Medulla oblongata (tissue), 1 donor: ENCODE measurements at regions not wholly inside any gene's neighbourhood (a gene's known extent, or its start where the extent isn't known, plus 50 kb on each side); places are given as distances from the start of the nearest gene placed in this dataset.

Source experiments
- DNase-seq: peaks from one replicate; pipeline ENCODE4 v3.0.0-alpha.2; 2015; ENCODE audit errors: extremely low spot score

DNA sequence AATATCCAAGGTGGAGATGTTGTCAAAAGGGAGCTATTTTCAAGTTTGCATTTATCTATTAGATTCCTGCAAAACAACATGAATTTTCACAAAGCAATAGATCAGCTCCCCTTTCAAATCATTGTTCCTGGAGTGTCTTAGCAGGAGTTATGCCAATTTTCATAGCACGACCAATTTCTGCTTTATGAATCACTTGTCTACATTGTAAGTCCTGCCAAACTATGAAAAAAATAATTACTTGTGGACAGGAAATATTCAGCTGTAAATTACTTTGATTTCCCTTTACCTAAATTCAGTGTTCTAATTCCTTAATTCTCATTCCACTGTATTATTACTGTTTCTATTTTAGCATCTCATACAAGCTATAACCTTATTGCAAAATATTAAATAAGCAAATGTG, 1289.6 kb downstream of the NSUN3 start:
- DNase-seq: no peak

DNA sequence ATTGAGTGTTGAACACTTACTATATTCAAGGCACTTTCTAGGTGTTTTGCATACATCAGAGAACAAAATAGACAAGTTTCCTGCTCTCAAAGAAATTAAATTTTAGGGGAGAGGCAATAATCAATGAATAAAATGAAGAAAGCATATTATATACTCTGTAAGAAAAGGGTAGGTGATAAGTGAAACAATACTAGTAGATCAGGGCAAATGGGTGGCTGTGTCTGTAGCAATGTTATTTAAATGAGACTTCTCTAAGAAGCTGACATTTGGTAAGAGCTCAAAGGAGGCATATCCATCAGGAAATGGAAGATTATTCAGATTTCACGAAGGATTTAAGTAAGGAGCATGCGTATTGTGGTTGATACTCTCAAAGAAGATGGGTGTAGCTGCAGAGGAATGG, 1291.6 kb downstream of the NSUN3 start:
- no peak for DNase-seq

DNA sequence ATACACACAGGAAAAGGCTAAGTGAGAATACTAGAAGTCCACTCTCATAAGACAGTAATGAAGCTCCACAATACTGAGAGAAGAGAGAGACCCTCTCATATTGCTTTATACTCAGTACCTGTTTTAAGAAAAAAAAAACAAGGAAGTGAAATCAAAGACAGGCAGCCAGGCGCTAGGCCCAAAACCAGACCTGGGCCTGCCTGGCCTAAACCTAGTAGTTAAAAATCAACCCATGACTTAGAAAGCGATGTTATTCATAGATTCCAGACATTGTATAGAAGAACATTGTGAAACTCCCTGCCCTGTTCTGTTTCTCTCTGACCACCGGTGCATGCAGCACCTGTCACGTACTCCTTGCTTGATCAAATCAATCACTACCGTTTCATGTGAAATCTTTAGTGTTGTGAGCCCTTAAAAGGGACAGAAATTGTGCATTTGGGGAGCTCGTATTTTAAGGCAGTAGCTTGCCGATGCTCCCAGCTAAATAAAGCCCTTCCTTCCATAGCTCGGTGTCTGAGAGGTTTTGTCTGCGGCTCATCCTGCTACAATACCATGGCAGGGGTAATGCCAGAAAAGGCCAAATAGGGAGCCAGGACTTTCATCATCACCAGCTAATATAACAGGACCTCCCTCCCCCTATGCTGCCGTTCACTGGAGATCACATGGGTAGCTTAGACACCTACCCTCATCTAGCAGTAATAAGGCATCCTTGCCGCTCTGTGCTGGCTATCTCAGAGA, 1294.1 kb downstream of the NSUN3 start:
- no peak for DNase-seq

DNA sequence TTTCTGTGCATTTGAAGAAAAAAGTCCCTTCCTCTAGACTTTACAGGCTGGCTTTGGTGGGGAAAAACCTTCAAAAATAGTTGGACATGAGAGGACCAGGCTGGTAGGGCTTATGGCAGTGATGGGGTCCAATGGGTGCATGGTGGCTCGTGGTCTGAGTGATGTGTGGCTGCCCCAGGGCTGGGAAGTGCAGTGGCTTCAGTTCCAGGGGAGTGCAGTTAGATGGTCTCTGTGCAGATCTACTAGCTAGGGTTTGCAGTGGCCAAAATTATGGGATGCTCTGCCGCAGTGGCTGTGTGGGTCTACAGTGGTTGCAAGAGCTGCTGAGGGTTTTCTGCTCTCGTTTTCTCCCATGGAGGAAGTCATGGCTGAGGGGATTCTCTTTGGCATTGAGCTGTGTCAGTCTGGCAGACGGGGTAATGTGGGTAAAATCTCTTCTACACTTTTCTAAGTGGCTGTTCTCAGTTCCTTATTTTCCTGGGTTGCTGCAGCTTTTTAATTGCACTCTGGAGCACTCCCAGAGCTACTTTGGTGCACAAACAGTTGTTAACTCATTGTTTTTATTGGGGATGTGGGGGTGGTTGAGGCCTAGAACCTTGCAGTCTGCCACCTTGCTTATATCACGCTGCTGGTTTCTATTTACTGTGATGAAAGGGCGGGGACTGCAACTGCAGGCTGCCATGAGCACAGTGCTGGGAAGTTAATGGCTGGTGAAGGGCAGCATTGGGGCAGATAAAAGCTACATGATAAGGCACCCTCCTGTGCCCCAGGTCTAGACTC, 1324.6 kb downstream of the NSUN3 start:
- DNase-seq: no peak

DNA sequence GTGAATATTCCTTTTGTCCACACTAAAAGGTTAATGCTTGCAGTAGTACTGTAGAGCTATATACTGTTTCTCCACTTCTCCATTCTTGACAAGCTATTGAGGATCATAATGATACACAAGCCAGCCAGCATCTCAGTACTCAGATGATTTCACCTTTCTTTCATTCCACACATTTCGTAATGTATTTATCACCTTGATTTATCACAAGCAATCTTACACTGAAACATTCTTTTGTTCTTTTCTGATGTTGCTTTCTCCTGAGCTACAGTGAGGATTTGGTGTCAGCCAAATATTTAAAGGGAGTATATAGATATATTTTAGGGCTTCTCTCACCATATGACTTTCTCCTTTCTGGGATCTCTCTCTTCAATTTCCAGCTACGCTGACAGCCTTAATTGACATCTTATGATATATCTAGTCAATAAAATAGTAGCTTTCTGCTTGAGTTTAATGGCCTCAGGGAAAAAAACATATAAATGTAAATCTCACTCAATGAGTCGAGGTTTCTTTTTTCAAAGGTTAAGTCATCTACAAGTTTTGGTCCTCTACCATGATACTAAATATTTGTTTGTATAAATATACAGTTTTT, 1327.0 kb downstream of the NSUN3 start:
- DNase-seq: no peak

DNA sequence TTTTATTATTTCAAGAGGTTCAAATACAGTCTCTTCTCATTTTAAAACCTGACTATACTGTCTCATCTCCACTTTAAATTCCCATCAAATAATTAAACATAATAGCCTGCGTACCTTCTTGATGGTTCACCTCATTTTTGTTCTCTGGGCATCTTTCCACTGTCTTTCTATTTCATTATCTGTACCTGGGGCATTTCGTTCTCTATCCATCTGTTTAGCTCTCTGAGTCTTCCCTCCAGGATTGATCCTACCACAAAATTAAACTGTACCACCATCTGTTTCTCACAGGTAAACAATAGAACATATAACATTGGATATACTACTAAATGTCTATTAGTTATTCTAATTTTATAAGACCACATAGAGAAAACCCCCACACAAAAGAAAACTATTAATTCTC, 1331.4 kb downstream of the NSUN3 start:
- no peak for DNase-seq

DNA sequence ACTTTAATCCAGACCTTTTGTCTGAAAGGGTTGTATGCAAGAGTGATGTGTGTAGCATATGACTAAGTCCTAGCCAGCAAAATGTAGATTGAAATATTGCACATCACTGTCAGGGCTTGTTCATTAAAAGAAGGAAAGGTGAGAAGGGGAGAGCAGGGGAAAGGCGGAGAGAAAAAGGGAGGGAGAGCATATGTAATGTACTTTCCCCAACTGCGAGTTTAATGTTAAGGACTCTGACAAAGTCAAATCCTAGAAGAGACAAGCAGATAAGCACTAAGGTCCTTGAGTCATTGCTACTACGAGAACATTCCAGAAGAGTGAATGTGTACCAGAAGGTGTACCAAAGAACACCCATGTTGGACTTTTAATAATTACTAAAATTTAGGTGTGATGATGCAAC, 1336.7 kb downstream of the NSUN3 start:
- no peak for DNase-seq

DNA sequence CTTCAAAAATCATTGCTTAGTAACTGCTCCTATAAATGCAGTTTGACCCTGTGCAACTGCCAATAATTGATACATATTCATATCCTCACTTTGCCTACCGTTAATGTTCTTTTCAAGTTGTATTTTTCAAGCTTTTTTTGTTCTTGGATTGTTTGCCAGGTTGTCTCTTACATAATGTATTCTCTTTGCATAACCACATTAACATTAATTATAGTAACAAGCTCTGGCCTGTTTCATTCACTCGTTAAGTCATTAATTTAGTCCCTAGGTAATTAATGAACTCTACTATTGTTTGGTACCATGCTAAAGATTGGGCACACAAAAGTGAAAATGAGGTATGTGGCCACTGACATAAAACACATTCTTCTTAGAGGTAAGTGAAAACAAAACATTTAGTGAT, 1338.8 kb downstream of the NSUN3 start:
- no peak for DNase-seq

DNA sequence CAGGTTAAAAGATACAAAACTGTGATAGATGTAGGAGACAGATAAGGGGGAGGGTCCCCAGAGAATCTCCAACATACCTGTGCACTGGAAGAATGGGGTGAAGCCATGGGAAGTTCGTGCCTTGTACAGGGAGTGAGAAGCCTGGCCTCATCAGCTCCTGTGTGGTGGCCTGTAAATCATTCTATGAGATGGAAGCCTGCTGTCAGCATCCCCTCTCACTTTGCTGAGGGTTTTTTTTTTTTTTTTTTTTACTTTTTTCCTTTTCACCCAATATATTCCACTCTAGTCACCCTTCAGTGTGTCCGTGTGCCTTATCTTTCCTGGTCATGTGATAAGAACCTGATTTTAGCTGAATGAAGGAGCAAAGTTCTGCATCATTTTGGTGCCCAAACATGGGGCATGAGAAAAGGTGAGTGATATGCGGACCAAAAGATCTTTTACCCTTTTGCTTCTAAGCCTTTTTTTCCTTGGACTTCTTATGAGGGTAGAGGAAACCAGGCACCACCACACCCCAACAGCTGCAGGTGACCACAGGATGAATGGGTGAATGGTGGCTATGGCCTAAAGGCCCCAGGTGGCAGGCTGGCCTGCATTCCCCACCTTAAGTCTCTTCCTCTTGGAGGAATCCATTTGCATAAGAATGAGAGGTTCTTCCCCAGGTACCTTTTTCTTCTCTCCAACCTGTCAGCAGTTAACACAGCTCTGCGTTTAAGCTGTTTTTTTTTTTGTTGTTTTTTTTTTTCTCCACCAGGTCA, 1345.0 kb downstream of the NSUN3 start:
- DNase-seq: no peak

DNA sequence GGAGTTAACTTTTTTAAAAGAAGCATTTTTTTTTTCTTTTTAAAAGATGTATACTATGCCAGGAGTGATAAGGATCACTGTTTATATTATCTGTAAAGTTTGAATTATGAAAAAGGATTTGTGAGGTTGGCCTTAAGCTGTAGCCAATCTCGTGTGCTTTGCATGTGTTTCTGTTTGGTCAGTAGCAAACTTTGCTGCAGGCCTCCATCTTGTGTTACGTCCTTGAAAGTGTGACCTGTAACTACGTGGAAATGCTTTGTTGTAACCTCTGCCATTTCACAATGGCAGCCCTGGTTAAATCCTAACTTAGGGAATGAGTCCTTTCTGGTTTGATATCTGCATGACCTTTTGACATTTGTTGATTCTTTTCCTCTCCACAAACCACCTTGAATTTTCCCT, 1345.6 kb downstream of the NSUN3 start:
- no peak for DNase-seq

DNA sequence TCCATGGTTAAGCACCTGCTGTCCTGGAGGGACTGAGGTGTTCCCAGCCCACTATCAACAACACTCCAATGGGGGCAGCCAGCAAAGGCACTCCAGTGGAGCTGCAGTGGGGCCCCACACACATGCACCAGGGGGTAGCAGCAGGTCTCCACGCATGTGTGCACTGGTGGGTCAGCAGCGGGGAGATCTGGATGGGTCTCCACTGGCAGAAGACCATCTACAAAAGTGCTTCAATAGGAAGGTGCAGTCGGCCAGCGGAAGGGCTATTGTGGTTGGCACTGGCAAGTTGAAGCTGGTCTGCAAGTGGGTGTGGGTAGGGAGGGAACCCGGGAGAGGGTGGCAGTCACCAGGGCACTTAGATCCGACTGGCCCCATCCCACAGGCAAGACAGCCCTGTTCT, 1355.4 kb downstream of the NSUN3 start:
- DNase-seq: no peak

DNA sequence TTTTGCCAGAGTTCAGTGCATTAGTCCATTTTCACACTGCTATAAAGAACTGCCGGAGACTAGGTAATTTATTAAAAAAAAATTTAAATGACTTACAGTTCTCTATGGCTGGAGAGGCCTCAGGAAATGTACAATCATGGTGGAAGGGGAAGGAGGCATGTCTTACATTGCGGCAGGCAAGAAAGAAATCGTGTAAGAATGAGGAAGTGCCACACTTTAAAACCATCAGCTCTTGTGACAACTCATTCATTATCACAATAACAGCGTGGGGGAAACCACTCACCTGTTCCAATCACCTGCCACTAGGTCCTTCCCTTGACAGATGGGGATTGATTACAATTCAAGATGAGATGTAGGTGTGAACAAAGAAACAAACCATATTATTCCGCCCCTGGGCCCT, 1361.4 kb downstream of the NSUN3 start:
- no peak for DNase-seq

DNA sequence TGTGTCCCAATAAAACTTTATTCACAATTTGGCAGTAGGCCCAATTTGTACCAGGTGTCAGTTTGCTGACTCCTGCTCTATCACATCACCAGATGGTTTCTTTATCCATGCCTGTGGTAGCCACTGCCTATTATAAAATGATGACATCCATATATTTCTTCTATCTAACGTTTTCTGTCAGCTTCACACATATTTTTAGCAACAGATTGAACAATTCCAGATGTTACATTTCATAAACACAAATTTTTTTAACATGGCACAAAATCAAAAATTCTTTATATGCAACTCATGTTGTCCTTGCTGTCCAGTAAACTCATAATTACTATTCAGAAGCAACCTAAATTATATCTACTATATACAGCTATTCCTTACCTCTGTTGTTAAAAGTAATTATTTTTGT, 1371.6 kb downstream of the NSUN3 start:
- no peak for DNase-seq

DNA sequence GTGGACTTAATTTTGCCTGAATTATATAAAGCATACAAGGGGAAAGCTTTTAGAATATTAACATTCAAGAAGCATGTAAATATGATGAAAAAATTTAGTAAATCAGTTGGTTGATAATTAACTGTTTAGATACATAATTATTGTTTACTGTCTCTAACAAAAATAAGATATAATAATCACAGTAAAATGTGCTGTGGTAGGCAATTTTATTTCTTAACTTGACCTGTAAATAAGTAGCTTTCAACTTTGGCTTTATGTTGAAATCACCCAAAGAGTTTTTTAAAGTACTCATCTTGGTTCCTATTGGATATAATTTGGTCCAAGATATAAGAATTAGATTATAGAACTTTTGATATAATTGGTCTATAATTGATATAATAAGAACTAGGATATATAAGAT, 1374.5 kb downstream of the NSUN3 start:
- DNase-seq: no peak

DNA sequence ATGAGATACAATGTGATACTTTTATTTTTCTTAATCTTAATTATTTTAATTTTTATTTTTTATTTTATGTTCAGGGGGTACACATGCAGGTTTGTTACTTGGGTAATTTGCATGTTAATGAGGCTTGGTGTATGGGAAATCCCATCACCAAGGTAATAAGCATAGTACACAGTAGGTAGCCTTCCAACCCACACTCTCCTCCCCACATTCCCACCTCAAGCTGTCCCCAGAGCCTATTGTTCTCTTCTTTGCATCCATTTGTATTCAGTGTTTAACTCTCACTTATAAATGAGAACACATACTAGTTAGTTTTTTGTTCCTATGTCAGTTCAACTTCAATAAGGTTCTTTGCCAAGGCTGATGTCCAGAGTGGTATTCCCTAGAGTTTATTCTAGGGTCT, 1375.4 kb downstream of the NSUN3 start:
- no peak for DNase-seq

DNA sequence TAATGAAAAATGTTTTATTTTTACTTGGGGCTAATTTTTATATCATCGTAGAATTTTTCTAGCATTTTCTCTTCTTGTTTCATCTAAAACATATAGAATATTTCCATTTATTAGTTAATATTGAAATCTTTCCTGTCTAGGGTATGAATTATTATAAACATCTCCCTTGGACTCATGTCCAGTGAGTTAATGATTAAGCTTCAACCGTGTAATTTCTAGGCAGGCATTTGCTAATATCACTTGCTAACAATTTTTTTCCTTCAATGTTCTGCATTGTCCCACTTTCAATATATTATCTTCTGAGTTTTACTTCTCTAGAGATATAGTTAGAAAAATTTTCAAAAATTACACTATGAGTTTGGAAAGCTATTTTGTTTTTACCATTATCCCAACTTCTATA, 1371.6 kb upstream of the EPHA6 start:
- DNase-seq: no peak

DNA sequence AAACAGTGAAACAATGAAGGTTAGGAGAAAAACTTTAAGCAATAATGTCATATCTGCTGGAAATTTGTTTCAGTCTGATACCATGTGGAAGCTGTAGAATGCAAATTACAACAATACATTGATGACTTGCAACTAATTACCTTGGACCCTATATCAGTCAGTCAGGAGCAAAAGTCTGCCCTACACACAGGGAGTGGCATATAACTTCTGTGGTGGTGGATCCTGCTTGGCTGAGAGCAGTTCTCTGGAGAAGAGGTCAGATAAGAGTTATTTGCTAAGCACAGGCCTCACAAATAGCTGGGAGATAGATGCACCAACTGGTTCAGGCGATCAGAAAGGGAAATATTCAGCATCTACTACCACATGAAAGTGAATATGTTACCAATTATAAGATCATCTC, 1364.6 kb upstream of the EPHA6 start:
- no peak for DNase-seq

DNA sequence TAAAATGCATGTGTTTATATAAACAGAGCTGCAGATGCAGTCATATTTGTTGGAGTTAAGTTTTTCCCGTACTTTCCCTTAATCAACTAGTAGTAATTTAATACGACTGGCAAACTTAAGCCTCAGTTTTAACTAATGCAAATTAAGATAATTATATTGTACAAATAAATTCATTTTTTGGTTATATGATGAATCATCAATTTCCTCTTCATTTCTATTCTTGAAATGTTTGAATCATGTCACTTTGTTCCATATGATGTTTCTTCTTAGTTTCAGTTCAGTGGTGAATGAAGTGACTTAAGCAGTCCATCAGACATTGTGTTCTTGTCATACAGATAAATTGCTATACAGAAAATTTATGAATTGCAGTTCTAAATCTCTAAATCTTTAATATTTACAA, 1361.2 kb upstream of the EPHA6 start:
- no peak for DNase-seq

DNA sequence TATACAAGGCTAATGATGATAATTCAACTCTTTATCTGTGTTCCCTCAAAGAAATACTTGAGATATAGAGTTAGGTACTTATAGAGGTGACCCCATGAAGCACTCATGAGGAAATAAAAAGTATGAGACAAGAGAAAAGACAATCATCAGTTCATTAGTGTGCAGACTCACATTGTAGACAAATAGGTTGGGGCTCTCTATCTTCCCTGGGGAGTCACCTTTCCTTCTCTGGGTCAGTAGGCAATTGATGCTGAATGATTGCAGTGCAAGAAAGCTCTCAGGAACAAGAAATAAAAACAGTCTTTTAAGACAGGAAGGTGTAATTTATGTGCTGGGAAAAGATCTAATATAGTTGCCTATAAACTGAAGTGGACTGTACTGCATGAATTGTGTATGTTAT, 1357.6 kb upstream of the EPHA6 start:
- no peak for DNase-seq

DNA sequence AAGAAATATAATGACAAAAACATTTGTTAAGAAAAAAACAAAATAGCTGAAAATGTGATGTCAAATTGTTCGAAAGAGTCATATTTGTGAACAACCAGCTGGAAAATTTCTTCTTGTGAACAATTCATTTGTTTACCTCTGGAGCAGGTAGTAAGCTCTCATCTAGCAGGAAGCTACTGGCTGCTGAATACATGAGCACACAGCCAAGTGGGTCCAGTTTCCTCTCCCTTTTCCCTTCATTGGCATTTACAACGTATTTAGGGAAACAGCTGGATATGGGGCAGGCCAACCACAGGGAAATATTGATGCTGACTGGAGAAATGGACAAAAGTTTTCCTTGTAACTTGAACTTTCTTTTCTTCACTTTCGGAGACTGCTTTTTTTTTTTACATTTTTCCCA, 1354.7 kb upstream of the EPHA6 start:
- no peak for DNase-seq

DNA sequence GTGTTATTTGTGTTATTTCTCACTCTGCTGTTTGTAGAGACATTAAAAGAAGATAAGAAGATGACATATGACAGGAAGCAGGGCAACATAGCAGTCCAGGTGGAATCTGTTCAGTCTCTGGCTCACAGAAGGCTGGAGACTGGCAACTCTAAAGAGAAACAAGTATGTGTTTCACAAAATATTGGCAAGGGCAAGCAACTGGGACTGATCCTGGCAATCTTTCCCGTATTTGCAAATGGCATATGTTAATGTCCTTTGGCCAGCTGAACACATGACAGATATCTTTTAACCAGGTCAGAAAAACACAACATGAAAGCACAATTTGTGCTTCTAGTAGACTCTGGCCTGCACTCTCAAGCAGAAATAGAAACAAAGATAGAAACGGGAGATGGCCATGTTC, 1354.1 kb upstream of the EPHA6 start:
- DNase-seq: peak; percentile 2

DNA sequence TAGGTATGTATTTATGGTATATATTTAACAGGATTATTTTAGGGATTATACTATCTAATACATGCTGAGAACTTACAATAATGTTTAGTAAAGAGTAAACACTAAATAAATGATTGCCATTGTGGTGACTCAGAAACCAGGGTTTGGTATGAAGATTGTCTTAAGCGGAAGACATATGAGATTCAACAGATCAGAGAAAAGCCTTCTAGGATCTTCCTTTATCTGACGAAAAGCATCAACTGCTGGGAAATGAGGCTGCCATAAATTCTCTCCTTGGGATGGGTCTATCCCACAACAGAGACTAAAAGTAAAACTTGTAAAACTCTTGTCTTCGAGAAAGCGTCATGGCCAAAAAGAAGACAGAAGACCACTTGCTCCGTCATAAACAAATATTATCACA, 1352.2 kb upstream of the EPHA6 start:
- DNase-seq: no peak

DNA sequence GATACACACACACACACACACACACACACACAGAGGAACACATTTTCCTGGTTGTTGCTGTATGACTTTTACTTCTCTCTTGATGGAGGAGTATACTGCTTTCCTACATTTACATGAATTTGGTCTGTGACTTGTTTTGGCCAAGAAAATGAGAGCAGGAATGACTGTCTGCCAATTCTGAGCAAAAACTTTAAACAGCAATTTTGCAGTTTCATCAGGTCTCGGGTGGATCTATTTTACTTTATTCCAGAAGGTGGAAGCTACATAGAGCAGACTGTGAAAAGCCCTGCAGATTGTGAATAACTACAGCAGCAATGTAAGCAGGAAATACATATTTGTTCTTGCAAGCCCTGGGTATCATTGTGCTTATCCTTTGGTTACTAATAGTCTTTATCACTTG, 1350.0 kb upstream of the EPHA6 start:
- DNase-seq: no peak
